BLaER1 treated with 17β-estradiol and CSF1 and Interleukin-3, amounts not matched to agents 10 nM and 100 nM (cell line): ENCODE measurements at regions not wholly inside any gene's neighbourhood (a gene's known extent, or its start where the extent isn't known, plus 50 kb on each side); places are given as distances from the start of the nearest gene placed in this dataset.

Experiments
- H3K27ac ChIP-seq, 11 experiments: shearing (Covaris generic); formaldehyde crosslinking; 2 replicates each; pipeline ENCODE4 v1.8.1; 2022
- H3K27me3 ChIP-seq, 11 experiments: shearing (Covaris generic); formaldehyde crosslinking; 2 replicates each; pipeline ENCODE4 v1.8.1; 2022
- H3K36me3 ChIP-seq, 11 experiments: shearing (Covaris generic); formaldehyde crosslinking; 2 replicates each; pipeline ENCODE4 v1.8.1; 2022
- H3K4me1 ChIP-seq, 10 experiments: shearing (Covaris generic); formaldehyde crosslinking; 2 replicates each; pipeline ENCODE4 v1.8.1; 2022
- H3K4me2 ChIP-seq, 11 experiments: shearing (Covaris generic); formaldehyde crosslinking; 2 replicates each; pipeline ENCODE4 v1.8.1; 2022
- H3K4me3 ChIP-seq, 10 experiments: shearing (Covaris generic); formaldehyde crosslinking; 2 replicates each; pipeline ENCODE4 v1.8.1; 2022
- H3K9ac ChIP-seq, 11 experiments: shearing (Covaris generic); formaldehyde crosslinking; 2 replicates each; pipeline ENCODE4 v1.8.1; 2022
- H3K9me3 ChIP-seq, 11 experiments: shearing (Covaris generic); formaldehyde crosslinking; replicated peaks in 1 of 11; 2 replicates each; pipeline ENCODE4 v1.8.1; 2022
- H4K20me1 ChIP-seq, 11 experiments: shearing (Covaris generic); formaldehyde crosslinking; 2 replicates each; pipeline ENCODE4 v1.8.1; 2022
- Cebpa-rat ChIP-seq, 11 experiments: shearing (Covaris generic); IDR thresholded peaks; 2 replicates each; pipeline ENCODE4 v1.8.1; 2022

DNA sequence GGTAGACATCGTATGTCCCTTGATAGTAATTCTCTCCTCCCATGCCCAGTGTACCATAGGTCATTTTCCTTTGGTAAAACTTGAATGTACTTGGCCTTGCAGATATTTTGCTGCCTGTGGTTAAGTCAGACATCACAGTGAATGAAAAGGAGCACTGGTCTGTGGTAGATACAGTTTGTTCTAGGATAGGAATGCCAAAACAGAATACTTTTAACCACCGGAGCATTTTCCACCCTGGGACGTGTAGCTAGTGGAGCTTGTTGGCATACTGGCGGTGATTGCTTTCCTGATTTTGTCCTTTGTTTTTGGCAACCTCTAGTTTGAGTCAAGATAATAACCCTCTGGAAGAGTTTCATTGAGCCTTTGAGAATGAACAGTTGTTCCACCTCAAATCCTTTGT lies 92.0 kb upstream of the BMPER start:
- H4K20me1 ChIP-seq, result no peaks in the 10 kb centered on the region
- no peak overlapping the region for H3K4me2 ChIP-seq
- peaks cover 0 to 22% (median 14%) of the 10 kb centered on the region in 11 experiments; a peak in 15 of 22 replicates for H3K9me3 ChIP-seq
- H3K27ac ChIP-seq, result no peak overlapping the region
- H3K36me3 ChIP-seq, result no peaks in the 10 kb centered on the region
- no peaks in the 10 kb centered on the region for H3K27me3 ChIP-seq
- no peak overlapping the region for H3K9ac ChIP-seq
- H3K4me1 ChIP-seq, result peaks cover 15 to 20% (median 17%) of the 10 kb centered on the region in 10 experiments
- TF ChIP-seq Cebpa-rat (IDR thresholded peaks at IDR 0.05), result no peak
- no peak overlapping the region for H3K4me3 ChIP-seq

DNA sequence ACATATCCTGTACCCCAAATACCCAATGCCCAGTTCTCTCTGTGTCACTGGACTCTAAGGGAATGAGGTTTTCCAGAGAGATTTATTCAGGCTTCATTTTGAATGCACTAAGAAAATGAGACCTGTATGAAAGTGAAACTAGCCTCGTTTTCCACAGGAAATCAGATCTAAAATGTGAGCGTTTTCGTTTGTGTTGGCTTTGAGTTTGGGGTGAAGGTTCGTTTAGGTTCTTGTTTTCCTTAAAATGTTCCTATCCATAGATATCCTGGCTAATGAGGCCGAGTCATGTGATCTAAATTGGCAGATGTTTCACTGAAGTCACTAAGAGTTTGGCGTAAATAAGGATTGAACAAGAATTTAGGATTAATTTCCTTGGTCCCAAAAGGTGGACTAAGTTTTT lies 90.9 kb upstream of the BMPER start:
- Histone ChIP-seq H3K4me3 (peak overlapping the region in 1 of 10 experiments; percentile 23; a peak in 3 of 20 replicates), H4K20me1 (no peaks in the 10 kb centered on the region), H3K36me3 (no peaks in the 10 kb centered on the region), H3K9ac (no peak overlapping the region), H3K27ac (peak overlapping the region in 4 of 11 experiments; percentile 1 to 54 (median 28); a peak in 5 of 22 replicates), H3K27me3 (no peaks in the 10 kb centered on the region), H3K4me2 (peak overlapping the region; percentile 52 to 82 (median 66); a peak in 21 of 22 replicates), H3K9me3 (peaks cover under 1 to 22% (median 14%) of the 10 kb centered on the region in 11 experiments; a peak in 19 of 22 replicates), H3K4me1 (peaks cover 15 to 20% (median 17%) of the 10 kb centered on the region in 10 experiments)
- no peak for TF ChIP-seq Cebpa-rat (IDR thresholded peaks at IDR 0.05)

- Histone ChIP-seq H3K36me3 (no peaks in the 10 kb centered on the region), H3K27me3 (no peaks in the 10 kb centered on the region), H3K9me3 (peaks cover 6 to 27% (median 15%) of the 10 kb centered on the region in 11 experiments; a peak in 21 of 22 replicates), H3K9ac (no peak overlapping the region), H3K4me3 (peak overlapping the region in 2 of 10 experiments; percentile 17 to 23; a peak in 2 of 20 replicates), H3K4me1 (peaks cover 15 to 20% (median 17%) of the 10 kb centered on the region in 10 experiments), H3K27ac (peak overlapping the region in 4 of 11 experiments; percentile 1 to 54 (median 28); a peak in 4 of 22 replicates), H3K4me2 (peak overlapping the region; percentile 52 to 82 (median 66); a peak in 21 of 22 replicates), H4K20me1 (no peaks in the 10 kb centered on the region)
- TF ChIP-seq Cebpa-rat (IDR thresholded peaks at IDR 0.05), result no peak
Measured at GRCh38 chr7:33814936-33815335, 90.4 kb upstream of the BMPER start.

- peak overlapping the region in 1 of 11 experiments; percentile 15; a peak in 1 of 22 replicates for H3K27ac ChIP-seq
- peak overlapping the region; percentile 52 to 82 (median 66); a peak in 21 of 22 replicates for H3K4me2 ChIP-seq
- peak overlapping the region in 1 of 10 experiments; percentile 17; a peak in 1 of 20 replicates for H3K4me3 ChIP-seq
- no peaks in the 10 kb centered on the region for H3K27me3 ChIP-seq
- no peak overlapping the region for H3K9ac ChIP-seq
- no peaks in the 10 kb centered on the region for H3K36me3 ChIP-seq
- peaks cover 10 to 31% (median 19%) of the 10 kb centered on the region in 11 experiments; a peak in 21 of 22 replicates for H3K9me3 ChIP-seq
- no peaks in the 10 kb centered on the region for H4K20me1 ChIP-seq
- peaks cover 15 to 20% (median 17%) of the 10 kb centered on the region in 10 experiments for H3K4me1 ChIP-seq
- no peak for TF ChIP-seq Cebpa-rat (IDR thresholded peaks at IDR 0.05)
Measured at GRCh38 chr7:33815336-33815735, 90.0 kb upstream of the BMPER start.

DNA sequence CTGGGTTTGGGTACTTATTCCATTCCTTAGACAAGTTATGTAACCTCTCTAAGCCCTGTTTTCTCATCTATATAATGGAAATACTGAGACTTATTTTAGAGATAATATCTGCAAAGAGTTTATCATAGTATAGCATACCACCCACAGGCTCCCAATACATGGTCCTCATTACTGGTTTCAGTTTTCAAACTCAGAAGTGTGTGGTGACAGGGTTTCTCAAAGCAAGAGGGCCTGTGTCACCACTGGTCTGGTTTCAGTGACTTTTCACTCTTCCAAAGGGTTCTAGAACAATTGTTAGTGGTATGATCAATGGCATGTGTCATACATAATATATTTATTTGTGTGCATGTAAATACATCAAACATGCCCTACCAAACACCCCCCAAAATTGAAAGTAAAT lies 89.2 kb upstream of the BMPER start:
- H3K27me3 ChIP-seq, result no peaks in the 10 kb centered on the region
- H3K4me1 ChIP-seq, result peaks cover 15 to 20% (median 17%) of the 10 kb centered on the region in 10 experiments
- H3K36me3 ChIP-seq, result no peaks in the 10 kb centered on the region
- no peak overlapping the region for H3K4me3 ChIP-seq
- no peak overlapping the region for H3K9ac ChIP-seq
- no peak overlapping the region for H3K4me2 ChIP-seq
- H3K9me3 ChIP-seq, result peaks cover 11 to 32% (median 19%) of the 10 kb centered on the region in 11 experiments; a peak in 21 of 22 replicates
- no peak overlapping the region for H3K27ac ChIP-seq
- H4K20me1 ChIP-seq, result no peaks in the 10 kb centered on the region
- no peak for TF ChIP-seq Cebpa-rat (IDR thresholded peaks at IDR 0.05)

GRCh38 chr7:33819658-33820057 lies 85.7 kb upstream of the BMPER start:
- H3K27me3 ChIP-seq, result no peaks in the 10 kb centered on the region
- no peak overlapping the region for H3K4me3 ChIP-seq
- H3K4me2 ChIP-seq, result no peak overlapping the region
- peaks cover 5 to 13% (median 9%) of the 10 kb centered on the region in 11 experiments; a peak in 19 of 22 replicates for H3K9me3 ChIP-seq
- no peak for TF ChIP-seq Cebpa-rat (IDR thresholded peaks at IDR 0.05)
- H3K27ac ChIP-seq, result no peak overlapping the region
- no peaks in the 10 kb centered on the region for H3K36me3 ChIP-seq
- H3K9ac ChIP-seq, result no peak overlapping the region
- peaks cover 9 to 11% (median 9%) of the 10 kb centered on the region in 10 experiments for H3K4me1 ChIP-seq
- no peaks in the 10 kb centered on the region for H4K20me1 ChIP-seq

DNA sequence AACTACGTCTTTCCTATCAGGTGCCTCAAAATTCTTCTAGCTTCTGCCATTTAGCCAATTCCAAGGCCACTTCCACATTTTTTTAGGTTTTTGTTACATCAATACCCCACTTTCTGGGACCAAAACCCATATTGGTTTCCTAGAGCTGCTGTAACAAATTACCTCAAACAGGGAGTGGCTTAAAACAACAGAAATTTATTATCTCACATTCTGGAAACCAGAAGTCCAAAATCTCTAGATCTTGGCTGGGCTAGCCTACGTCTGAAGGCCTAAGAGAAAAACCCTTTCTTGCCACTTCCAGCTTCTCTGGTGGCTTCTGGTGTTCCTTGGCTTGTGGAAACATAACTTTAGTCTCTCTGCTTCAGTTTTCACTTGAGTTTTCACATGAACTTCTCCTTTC lies 85.1 kb upstream of the BMPER start:
- Histone ChIP-seq H3K4me2 (no peak overlapping the region), H3K36me3 (no peaks in the 10 kb centered on the region), H3K9ac (no peak overlapping the region), H3K27ac (no peak overlapping the region), H4K20me1 (no peaks in the 10 kb centered on the region), H3K9me3 (peaks cover 5 to 13% (median 9%) of the 10 kb centered on the region in 11 experiments; a peak in 19 of 22 replicates), H3K4me1 (peaks cover 3 to 5% (median 4%) of the 10 kb centered on the region in 10 experiments), H3K27me3 (no peaks in the 10 kb centered on the region), H3K4me3 (no peak overlapping the region)
- TF ChIP-seq Cebpa-rat (IDR thresholded peaks at IDR 0.05), result no peak

GRCh38 chr7:33821970-33822369 lies 83.4 kb upstream of the BMPER start:
- H4K20me1 ChIP-seq, result no peaks in the 10 kb centered on the region
- H3K9me3 ChIP-seq, result peaks cover 5 to 13% (median 9%) of the 10 kb centered on the region in 11 experiments; a peak in 19 of 22 replicates
- no peak overlapping the region for H3K4me3 ChIP-seq
- no peak for TF ChIP-seq Cebpa-rat (IDR thresholded peaks at IDR 0.05)
- H3K4me1 ChIP-seq, result no peaks in the 10 kb centered on the region
- H3K36me3 ChIP-seq, result no peaks in the 10 kb centered on the region
- no peak overlapping the region for H3K9ac ChIP-seq
- H3K4me2 ChIP-seq, result no peak overlapping the region
- no peaks in the 10 kb centered on the region for H3K27me3 ChIP-seq
- no peak overlapping the region for H3K27ac ChIP-seq

DNA sequence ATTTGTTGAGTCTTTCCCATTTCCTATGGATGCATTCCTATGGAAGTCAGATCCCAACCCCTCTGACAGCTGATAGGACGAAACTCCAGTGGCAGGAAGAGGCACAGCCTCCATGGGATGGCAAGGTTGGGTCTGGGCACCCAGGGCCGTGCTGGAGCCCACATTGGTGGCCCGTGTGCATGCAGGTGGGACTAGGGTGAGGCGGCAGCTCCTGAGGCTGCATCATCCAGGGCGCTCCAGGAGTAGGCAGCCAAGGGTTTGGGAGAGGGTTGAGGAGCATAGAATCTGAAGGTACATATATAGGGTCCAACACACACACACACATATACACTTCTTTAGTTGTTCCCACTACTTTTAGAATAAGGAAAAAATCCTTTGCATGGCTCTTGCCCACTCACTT lies 81.4 kb upstream of the BMPER start:
- Histone ChIP-seq H3K27ac (no peak overlapping the region), H3K9me3 (peaks cover 11 to 20% (median 17%) of the 10 kb centered on the region in 11 experiments; a peak in 20 of 22 replicates), H3K4me1 (no peaks in the 10 kb centered on the region), H3K9ac (no peak overlapping the region), H3K4me2 (no peak overlapping the region), H3K4me3 (no peak overlapping the region), H4K20me1 (no peaks in the 10 kb centered on the region), H3K27me3 (no peaks in the 10 kb centered on the region), H3K36me3 (no peaks in the 10 kb centered on the region)
- no peak for TF ChIP-seq Cebpa-rat (IDR thresholded peaks at IDR 0.05)
